ENCODE measurements at regions not wholly inside any gene's neighbourhood (a gene's known extent, or its start where the extent isn't known, plus 50 kb on each side); places are given as distances from the start of the nearest gene placed in this dataset.
"Not testable (repeated sequence)": the region's sequence is repeated elsewhere in the genome, so short reads cannot be mapped to it uniquely, and the experiment has no call there.

GRCh38 chr9:87374023-87374919 lies 123.4 kb upstream of the DAPK1 start:
- not testable (repeated sequence) for H3K27me3 ChIP-seq (ENCODE audit: control insufficient read depth, insufficient read depth, low read length); H3K4me3 ChIP-seq (ENCODE audit: low read length); H3K36me3 ChIP-seq (ENCODE audit: insufficient read depth, low read length); H3K9ac ChIP-seq (ENCODE audit: low read depth, low read length); H3K9me3 ChIP-seq (replicated peaks; ENCODE audit: low read length)
- Histone ChIP-seq H3K4me2 (ENCODE audit: low read length) (peak overlapping the region; percentile 59), H3K4me1 (ENCODE audit: control insufficient read depth, insufficient read depth, low read length) (peaks cover 42% of the 10 kb centered on the region)

GRCh38 chr9:87375397-87376073 lies 122.1 kb upstream of the DAPK1 start:
- Histone ChIP-seq H3K9me3 (replicated peaks; ENCODE audit: low read length) (no peaks in the 10 kb centered on the region), H3K9ac (ENCODE audit: low read depth, low read length) (peak overlapping the region; percentile 46), H3K36me3 (ENCODE audit: insufficient read depth, low read length) (no peaks in the 10 kb centered on the region), H3K27me3 (ENCODE audit: control insufficient read depth, insufficient read depth, low read length) (no peaks in the 10 kb centered on the region), H3K4me2 (ENCODE audit: low read length) (peak overlapping the region; percentile 61), H3K4me1 (ENCODE audit: control insufficient read depth, insufficient read depth, low read length) (peaks cover 35% of the 10 kb centered on the region), H3K4me3 (ENCODE audit: low read length) (no peak overlapping the region)

- Histone ChIP-seq H3K4me1 (ENCODE audit: control insufficient read depth, insufficient read depth, low read length) (peaks cover 61% of the 10 kb centered on the region), H3K36me3 (ENCODE audit: insufficient read depth, low read length) (no peaks in the 10 kb centered on the region), H3K27me3 (ENCODE audit: control insufficient read depth, insufficient read depth, low read length) (no peaks in the 10 kb centered on the region), H3K9me3 (replicated peaks; ENCODE audit: low read length) (no peaks in the 10 kb centered on the region), H3K4me3 (ENCODE audit: low read length) (no peak overlapping the region), H3K9ac (ENCODE audit: low read depth, low read length) (no peak overlapping the region), H3K4me2 (ENCODE audit: low read length) (no peak overlapping the region)
These were observed 119.0 kb upstream of the DAPK1 start for GRCh38 chr9:87378676-87379075.

- Histone ChIP-seq H3K9ac (ENCODE audit: low read depth, low read length) (no peak overlapping the region), H3K4me3 (ENCODE audit: low read length) (no peak overlapping the region), H3K4me2 (ENCODE audit: low read length) (no peak overlapping the region), H3K9me3 (replicated peaks; ENCODE audit: low read length) (no peaks in the 10 kb centered on the region), H3K4me1 (ENCODE audit: control insufficient read depth, insufficient read depth, low read length) (peaks cover 61% of the 10 kb centered on the region), H3K36me3 (ENCODE audit: insufficient read depth, low read length) (no peaks in the 10 kb centered on the region), H3K27me3 (ENCODE audit: control insufficient read depth, insufficient read depth, low read length) (no peaks in the 10 kb centered on the region)
These were observed 118.4 kb upstream of the DAPK1 start for GRCh38 chr9:87379300-87379699.

GRCh38 chr9:87381050-87381711 lies 116.5 kb upstream of the DAPK1 start:
- Histone ChIP-seq H3K36me3 (ENCODE audit: insufficient read depth, low read length) (no peaks in the 10 kb centered on the region), H3K9me3 (replicated peaks; ENCODE audit: low read length) (no peaks in the 10 kb centered on the region), H3K9ac (ENCODE audit: low read depth, low read length) (peak overlapping the region; percentile 64)

GRCh38 chr9:87381746-87382145 lies 115.9 kb upstream of the DAPK1 start:
- Histone ChIP-seq H3K4me1 (ENCODE audit: control insufficient read depth, insufficient read depth, low read length) (peaks cover 55% of the 10 kb centered on the region), H3K27me3 (ENCODE audit: control insufficient read depth, insufficient read depth, low read length) (no peaks in the 10 kb centered on the region), H3K4me3 (ENCODE audit: low read length) (no peak overlapping the region), H3K4me2 (ENCODE audit: low read length) (peak overlapping the region; percentile 40), H3K9me3 (replicated peaks; ENCODE audit: low read length) (no peaks in the 10 kb centered on the region), H3K36me3 (ENCODE audit: insufficient read depth, low read length) (no peaks in the 10 kb centered on the region), H3K9ac (ENCODE audit: low read depth, low read length) (peak overlapping the region; percentile 64)

More at GRCh38 chr9:87381050-87381711, 116.5 kb upstream of the DAPK1 start:
- Histone ChIP-seq H3K27me3 (ENCODE audit: control insufficient read depth, insufficient read depth, low read length) (no peaks in the 10 kb centered on the region), H3K4me1 (ENCODE audit: control insufficient read depth, insufficient read depth, low read length) (peaks cover 55% of the 10 kb centered on the region), H3K4me2 (ENCODE audit: low read length) (peak overlapping the region; percentile 40), H3K4me3 (ENCODE audit: low read length) (no peak overlapping the region)

GRCh38 chr9:87382900-87383299 lies 114.8 kb upstream of the DAPK1 start:
- Histone ChIP-seq H3K9ac (ENCODE audit: low read depth, low read length) (peak overlapping the region; percentile 72), H3K4me3 (ENCODE audit: low read length) (peak overlapping the region; percentile 23), H3K36me3 (ENCODE audit: insufficient read depth, low read length) (no peaks in the 10 kb centered on the region), H3K9me3 (replicated peaks; ENCODE audit: low read length) (no peaks in the 10 kb centered on the region), H3K4me1 (ENCODE audit: control insufficient read depth, insufficient read depth, low read length) (peaks cover 65% of the 10 kb centered on the region), H3K4me2 (ENCODE audit: low read length) (peak overlapping the region; percentile 66), H3K27me3 (ENCODE audit: control insufficient read depth, insufficient read depth, low read length) (no peaks in the 10 kb centered on the region)

GRCh38 chr9:87383344-87384150 lies 114.1 kb upstream of the DAPK1 start:
- Histone ChIP-seq H3K9ac (ENCODE audit: low read depth, low read length) (peak overlapping the region; percentile 72), H3K4me1 (ENCODE audit: control insufficient read depth, insufficient read depth, low read length) (peaks cover 71% of the 10 kb centered on the region), H3K27me3 (ENCODE audit: control insufficient read depth, insufficient read depth, low read length) (no peaks in the 10 kb centered on the region), H3K4me2 (ENCODE audit: low read length) (peak overlapping the region; percentile 66), H3K4me3 (ENCODE audit: low read length) (peak overlapping the region; percentile 23), H3K36me3 (ENCODE audit: insufficient read depth, low read length) (no peaks in the 10 kb centered on the region), H3K9me3 (replicated peaks; ENCODE audit: low read length) (no peaks in the 10 kb centered on the region)

- Histone ChIP-seq H3K4me3 (ENCODE audit: low read length) (no peak overlapping the region), H3K27me3 (ENCODE audit: control insufficient read depth, insufficient read depth, low read length) (no peaks in the 10 kb centered on the region), H3K4me1 (ENCODE audit: control insufficient read depth, insufficient read depth, low read length) (peaks cover 74% of the 10 kb centered on the region)
These were observed 111.1 kb upstream of the DAPK1 start for GRCh38 chr9:87386490-87387025.

GRCh38 chr9:87387351-87388011 lies 110.2 kb upstream of the DAPK1 start:
- Histone ChIP-seq H3K9me3 (replicated peaks; ENCODE audit: low read length) (no peaks in the 10 kb centered on the region), H3K4me3 (ENCODE audit: low read length) (no peak overlapping the region), H3K9ac (ENCODE audit: low read depth, low read length) (no peak overlapping the region), H3K4me2 (ENCODE audit: low read length) (no peak overlapping the region), H3K36me3 (ENCODE audit: insufficient read depth, low read length) (no peaks in the 10 kb centered on the region), H3K27me3 (ENCODE audit: control insufficient read depth, insufficient read depth, low read length) (no peaks in the 10 kb centered on the region), H3K4me1 (ENCODE audit: control insufficient read depth, insufficient read depth, low read length) (peaks cover 65% of the 10 kb centered on the region)

More at GRCh38 chr9:87386490-87387025, 111.1 kb upstream of the DAPK1 start:
- Histone ChIP-seq H3K36me3 (ENCODE audit: insufficient read depth, low read length) (no peaks in the 10 kb centered on the region), H3K9me3 (replicated peaks; ENCODE audit: low read length) (no peaks in the 10 kb centered on the region), H3K9ac (ENCODE audit: low read depth, low read length) (no peak overlapping the region), H3K4me2 (ENCODE audit: low read length) (no peak overlapping the region)

All from skeletal muscle satellite cell (primary cell).